Common myeloid progenitor, CD34-positive (primary cell): ENCODE measurements at regions not wholly inside any gene's neighbourhood (a gene's known extent, or its start where the extent isn't known, plus 50 kb on each side); places are given as distances from the start of the nearest gene placed in this dataset.

Experiments
- CTCF ChIA-PET: fragments of 350-600 bp; sonication (Branson Sonifier 250); formaldehyde crosslinking; loops from one replicate; lab custom pipeline; 2021; ENCODE audit warnings: antibody characterized with exemption; lab: Charles Lee
- POLR2A ChIA-PET: fragments of 350-600 bp; sonication (Branson Sonifier 250); formaldehyde crosslinking; loops from one replicate; lab custom pipeline; 2021; ENCODE audit warnings: antibody characterized with exemption; lab: Charles Lee
- DNase-seq, 3 donors: peaks; one replicate each; pipeline versions ENCODE4 v3.0.0 to v3.0.0-alpha.2; 2013
- H3K27ac ChIP-seq, 2 experiments: 1 replicate in 1 of 2; 2 replicates in 1 of 2; pipeline ENCODE4 v1.7.0; 2013; ENCODE audit warnings: inconsistent platforms in 2 of 2, low read length in 2 of 2, mild to moderate bottlenecking in 2 of 2, low read depth in 1 of 2, moderate library complexity in 1 of 2; ENCODE audit not compliant: severe bottlenecking in 2 of 2, insufficient read depth in 1 of 2, poor library complexity in 1 of 2
- H3K27me3 ChIP-seq, 5 experiments: replicated peaks in 2 of 5; 1 replicate in 3 of 5; 2 replicates in 2 of 5; pipeline versions ENCODE4 v1.6.1 to v1.7.0; 2013; ENCODE audit warnings: low read length in 4 of 5, mild to moderate bottlenecking in 2 of 5, moderate library complexity in 2 of 5, inconsistent platforms in 1 of 5; ENCODE audit not compliant: insufficient read depth in 5 of 5, control insufficient read depth in 4 of 5
- H3K36me3 ChIP-seq, 4 experiments: 1 replicate in 2 of 4; 2 replicates in 2 of 4; pipeline versions ENCODE4 v1.6.1 to v1.7.0; 2013; ENCODE audit warnings: low read length in 3 of 4, control low read depth in 1 of 4, mild to moderate bottlenecking in 1 of 4; ENCODE audit not compliant: control insufficient read depth in 4 of 4, insufficient read depth in 4 of 4
- H3K4me1 ChIP-seq, 4 experiments: 1 replicate in 3 of 4; 2 replicates in 1 of 4; pipeline versions ENCODE4 v1.6.1 to v1.7.1; 2013; ENCODE audit warnings: low read length in 3 of 4, mild to moderate bottlenecking in 3 of 4, control low read depth in 1 of 4, inconsistent platforms in 1 of 4, moderate library complexity in 1 of 4; ENCODE audit not compliant: control insufficient read depth in 4 of 4, insufficient read depth in 4 of 4; ENCODE audit errors: control extremely low read depth in 1 of 4
- H3K4me3 ChIP-seq, 7 experiments: 1 replicate in 4 of 7; 2 replicates in 3 of 7; pipeline versions ENCODE4 v1.5.1 to v1.7.0; 2013; ENCODE audit warnings: mild to moderate bottlenecking in 7 of 7, low read length in 6 of 7, moderate library complexity in 6 of 7, inconsistent platforms in 2 of 7, low read depth in 2 of 7, control low read depth in 1 of 7; ENCODE audit not compliant: insufficient read depth in 4 of 7, control insufficient read depth in 1 of 7; ENCODE audit errors: extremely low read depth in 1 of 7
- H3K9me3 ChIP-seq, 5 experiments: 1 replicate in 4 of 5; 2 replicates in 1 of 5; pipeline versions ENCODE4 v1.6.1 to v1.7.1; 2013; ENCODE audit warnings: low read length in 4 of 5, mild to moderate bottlenecking in 2 of 5, inconsistent platforms in 1 of 5, low read depth in 1 of 5, moderate library complexity in 1 of 5; ENCODE audit not compliant: control insufficient read depth in 4 of 5, insufficient read depth in 2 of 5; ENCODE audit errors: control extremely low read depth in 1 of 5
- WGBS: methylation state at CpG from one replicate; pipeline ENCODE4 v1.1.5; 2013; ENCODE audit not compliant: insufficient coverage; 5-methylcytosine and 5-hydroxymethylcytosine counted together

DNA sequence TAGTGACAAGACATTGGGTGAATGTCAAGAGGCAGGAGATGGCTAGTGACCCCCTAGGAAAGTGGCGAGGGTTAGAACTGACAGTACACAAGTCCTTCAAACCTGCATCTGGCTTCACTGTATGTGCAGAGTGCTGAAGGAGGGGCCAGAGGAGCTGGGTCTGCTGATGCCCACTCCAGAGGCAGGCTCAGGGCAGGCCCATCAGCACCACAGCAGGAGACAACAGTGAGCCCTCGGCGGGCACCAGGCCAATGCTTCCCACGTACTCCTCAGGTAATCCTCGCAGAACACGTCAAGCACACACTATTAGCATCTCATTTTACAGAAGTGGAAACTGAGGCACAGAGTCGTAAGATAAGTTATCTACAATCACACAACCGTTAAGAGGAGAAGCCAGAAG lies 76.1 kb upstream of the SH3PXD2B start:
- WGBS, result 96% methylated on average over 5 of the region's 8 CpGs
- no peak overlapping the region for H3K27ac ChIP-seq
- H3K36me3 ChIP-seq, result no peaks in the 10 kb centered on the region
- ChIA-PET CTCF (no interaction called here), POLR2A (no interaction called here)
- peaks cover 0 to 2% (median 0%) of the 10 kb centered on the region in 5 experiments for H3K27me3 ChIP-seq
- H3K9me3 ChIP-seq, result peaks cover 0 to 3% (median 0%) of the 10 kb centered on the region in 5 experiments
- no peak for DNase-seq
- H3K4me3 ChIP-seq, result no peak overlapping the region
- peaks cover 0 to 3% (median 0%) of the 10 kb centered on the region in 4 experiments for H3K4me1 ChIP-seq

DNA sequence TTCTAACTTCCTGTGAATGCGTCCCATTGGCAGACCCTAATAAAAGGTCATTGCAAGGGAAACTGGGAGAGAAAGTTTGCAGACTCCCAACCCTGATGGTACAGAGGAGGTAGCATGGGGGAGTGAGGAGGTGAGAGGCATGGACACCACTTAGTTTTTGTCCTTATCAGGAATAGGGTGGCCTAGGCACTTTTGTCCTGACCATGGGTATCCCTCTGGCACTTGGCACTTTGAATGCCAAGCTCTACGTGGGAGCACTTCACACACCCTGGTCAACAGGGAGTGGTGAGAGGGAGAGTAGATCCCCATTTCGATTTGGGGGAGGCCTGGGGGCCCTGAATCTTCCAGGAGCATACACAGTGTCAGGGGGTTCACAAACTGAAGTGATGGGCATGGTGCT lies 75.6 kb upstream of the SH3PXD2B start:
- CTCF ChIA-PET, result no interaction called here
- POLR2A ChIA-PET, result no interaction called here
- no peak overlapping the region for H3K4me3 ChIP-seq
- no peak for DNase-seq
- H3K36me3 ChIP-seq, result no peaks in the 10 kb centered on the region
- 83% methylated on average over 2 of the region's 3 CpGs for WGBS
- H3K9me3 ChIP-seq, result peaks cover 0 to 3% (median 0%) of the 10 kb centered on the region in 5 experiments
- peaks cover 0 to 2% (median 0%) of the 10 kb centered on the region in 5 experiments for H3K27me3 ChIP-seq
- no peak overlapping the region for H3K27ac ChIP-seq
- peaks cover 0 to 3% (median 0%) of the 10 kb centered on the region in 4 experiments for H3K4me1 ChIP-seq

DNA sequence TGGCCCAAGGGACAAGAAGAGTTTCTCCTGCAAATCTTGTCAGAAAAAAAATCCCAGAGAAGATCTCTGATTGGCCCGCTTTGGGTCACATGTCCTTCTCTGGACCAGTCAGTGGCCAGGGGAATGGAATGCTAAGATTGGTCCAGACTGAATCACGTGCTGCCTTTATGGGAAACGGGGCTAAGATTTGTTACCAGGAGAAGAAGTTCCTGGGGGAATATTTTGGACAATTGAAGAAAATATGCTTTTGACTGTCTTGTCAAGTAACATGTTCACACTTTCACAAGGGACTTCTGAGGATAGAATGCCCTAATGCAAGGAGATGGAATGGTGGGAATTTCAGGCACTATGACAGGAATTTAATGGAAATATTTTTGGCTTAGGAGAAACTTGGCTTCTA lies 74.1 kb upstream of the SH3PXD2B start:
- 88% methylated on average over 3 of the region's 3 CpGs for WGBS
- H3K27ac ChIP-seq, result no peak overlapping the region
- DNase-seq, result no peak
- H3K36me3 ChIP-seq, result no peaks in the 10 kb centered on the region
- ChIA-PET POLR2A (no interaction called here), CTCF (no interaction called here)
- H3K27me3 ChIP-seq, result peaks cover 0 to 2% (median 0%) of the 10 kb centered on the region in 5 experiments
- H3K9me3 ChIP-seq, result peaks cover 0 to 3% (median 0%) of the 10 kb centered on the region in 5 experiments
- peaks cover 0 to 3% (median 0%) of the 10 kb centered on the region in 4 experiments for H3K4me1 ChIP-seq
- H3K4me3 ChIP-seq, result no peak overlapping the region

DNA sequence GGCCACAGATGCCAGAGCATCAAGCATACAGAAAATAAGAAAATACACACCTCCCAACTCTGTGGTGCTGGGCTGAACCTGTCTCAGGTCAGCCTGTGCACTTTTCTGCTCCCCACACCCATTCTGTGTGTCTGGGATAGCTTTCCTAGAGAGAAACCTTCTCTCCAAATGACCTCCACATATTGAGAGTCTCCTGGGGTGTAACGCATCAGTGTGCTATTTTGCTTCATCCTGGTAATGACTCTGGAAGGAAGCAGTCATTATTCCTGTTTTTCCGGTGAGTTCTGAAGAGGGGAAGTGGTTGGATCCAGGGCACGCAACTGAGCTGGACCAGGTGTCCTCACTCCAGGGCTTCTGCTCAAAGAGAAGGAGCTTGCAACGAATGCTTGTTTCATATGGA lies 73.2 kb upstream of the SH3PXD2B start:
- DNase-seq, result no peak
- Histone ChIP-seq H3K27ac (no peak overlapping the region), H3K9me3 (peaks cover 0 to 3% (median 0%) of the 10 kb centered on the region in 5 experiments), H3K4me1 (peaks cover 0 to 3% (median 0%) of the 10 kb centered on the region in 4 experiments), H3K27me3 (peaks cover 0 to under 1% (median 0%) of the 10 kb centered on the region in 5 experiments), H3K4me3 (no peak overlapping the region), H3K36me3 (no peaks in the 10 kb centered on the region)
- 32% methylated on average over 3 of the region's 4 CpGs for WGBS
- ChIA-PET POLR2A (no interaction called here), CTCF (no interaction called here)

DNA sequence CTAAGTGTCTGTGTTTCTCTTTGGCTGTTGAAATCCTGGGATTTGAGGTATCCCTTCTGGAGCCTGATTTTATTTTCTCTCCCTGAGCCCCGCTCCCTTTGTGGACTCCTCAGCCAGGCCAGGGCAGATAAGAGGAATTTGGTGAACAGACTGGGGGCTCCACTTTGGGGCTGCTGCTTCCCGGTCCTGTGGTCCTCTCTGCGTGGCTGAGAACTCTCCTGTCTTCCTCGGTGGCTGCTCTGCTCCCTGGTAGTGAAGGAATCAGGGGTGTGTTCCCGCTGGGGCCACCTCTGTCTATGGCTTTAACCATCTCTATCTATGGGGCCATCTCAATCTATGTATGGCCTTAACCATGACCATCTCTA lies 71.7 kb upstream of the SH3PXD2B start:
- Histone ChIP-seq H3K27ac (no peak overlapping the region), H3K4me1 (peaks cover 0 to 3% (median 0%) of the 10 kb centered on the region in 4 experiments), H3K27me3 (no peaks in the 10 kb centered on the region), H3K9me3 (peaks cover 0 to 13% (median 5%) of the 10 kb centered on the region in 5 experiments), H3K4me3 (no peak overlapping the region), H3K36me3 (no peaks in the 10 kb centered on the region)
- no peak for DNase-seq
- ChIA-PET POLR2A (no interaction called here), CTCF (no interaction called here)
- WGBS, result 100% methylated on average over 2 of the region's 5 CpGs

DNA sequence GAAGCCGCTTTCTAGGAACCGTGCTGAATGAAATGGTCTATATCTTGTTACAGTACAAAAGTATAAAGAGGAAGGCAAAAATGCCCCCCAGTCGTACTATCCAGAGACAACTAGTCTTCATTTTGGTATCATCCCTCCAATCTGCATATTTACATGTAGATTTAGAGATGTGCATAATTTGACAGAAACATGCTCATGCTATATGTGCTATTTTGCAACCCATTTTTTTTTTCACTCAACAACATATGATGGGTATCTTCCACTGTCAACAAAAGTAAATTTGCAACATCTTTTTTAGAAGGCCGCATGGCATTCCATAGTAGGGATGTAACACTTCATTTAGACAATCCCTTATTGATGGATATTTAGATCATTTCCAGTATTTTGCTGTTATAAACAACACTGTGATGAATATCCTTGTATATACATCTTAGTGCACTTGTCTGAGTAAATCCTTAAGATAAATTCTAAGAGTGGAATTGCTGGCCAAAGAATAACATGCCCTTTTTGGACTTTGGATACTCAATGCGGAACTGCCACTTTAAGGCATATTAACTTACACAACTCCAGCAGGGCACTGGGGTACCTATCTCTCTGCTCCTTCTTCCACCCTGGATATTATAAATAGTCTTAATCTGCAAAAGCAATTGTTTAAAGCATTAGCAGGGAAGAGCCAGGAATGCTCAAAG lies 71.1 kb upstream of the SH3PXD2B start:
- no peaks in the 10 kb centered on the region for H3K27me3 ChIP-seq
- no peak overlapping the region for H3K4me3 ChIP-seq
- peaks cover 0 to 3% (median 0%) of the 10 kb centered on the region in 4 experiments for H3K4me1 ChIP-seq
- peaks cover 0 to 13% (median 5%) of the 10 kb centered on the region in 5 experiments for H3K9me3 ChIP-seq
- WGBS, result no CpG with 5 or more reads among the region's 5 CpGs
- DNase-seq, result no peak
- POLR2A ChIA-PET, result no interaction called here
- CTCF ChIA-PET, result no interaction called here
- no peak overlapping the region for H3K27ac ChIP-seq
- no peaks in the 10 kb centered on the region for H3K36me3 ChIP-seq

DNA sequence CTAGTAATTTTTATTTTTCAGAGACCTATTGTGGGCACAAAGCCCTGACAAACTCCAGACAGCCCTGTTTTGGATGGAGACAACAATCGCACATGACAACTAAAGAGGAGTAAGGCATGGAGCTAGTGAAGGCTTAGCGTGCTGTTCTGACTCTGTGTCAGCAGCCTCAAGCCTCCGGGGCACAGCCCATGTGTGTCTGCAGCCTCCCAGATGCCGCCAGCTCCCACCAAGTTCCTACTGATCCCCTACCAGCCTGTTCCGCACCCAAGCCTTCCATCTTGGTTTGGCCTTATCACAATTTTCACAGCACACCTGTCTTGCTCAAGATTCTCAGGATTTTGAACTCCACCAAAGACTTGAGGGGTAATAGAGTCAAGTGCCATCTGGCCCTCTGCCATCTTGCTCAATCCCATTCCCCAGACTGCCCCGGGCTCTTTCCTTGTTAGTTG lies 70.3 kb upstream of the SH3PXD2B start:
- Histone ChIP-seq H3K4me3 (no peak overlapping the region), H3K27ac (no peak overlapping the region), H3K27me3 (no peaks in the 10 kb centered on the region), H3K9me3 (peaks cover 0 to 18% (median 4%) of the 10 kb centered on the region in 5 experiments), H3K4me1 (peaks cover 0 to 3% (median 0%) of the 10 kb centered on the region in 4 experiments), H3K36me3 (no peaks in the 10 kb centered on the region)
- POLR2A ChIA-PET, result no interaction called here
- whole genome bisulfite sequencing, result 95% methylated on average over 4 of the region's 6 CpGs
- CTCF ChIA-PET, result no interaction called here
- DNase-seq, result no peak
